ENCODE measurements at regions not wholly inside any gene's neighbourhood (a gene's known extent, or its start where the extent isn't known, plus 50 kb on each side); places are given as distances from the start of the nearest gene placed in this dataset.

DNA sequence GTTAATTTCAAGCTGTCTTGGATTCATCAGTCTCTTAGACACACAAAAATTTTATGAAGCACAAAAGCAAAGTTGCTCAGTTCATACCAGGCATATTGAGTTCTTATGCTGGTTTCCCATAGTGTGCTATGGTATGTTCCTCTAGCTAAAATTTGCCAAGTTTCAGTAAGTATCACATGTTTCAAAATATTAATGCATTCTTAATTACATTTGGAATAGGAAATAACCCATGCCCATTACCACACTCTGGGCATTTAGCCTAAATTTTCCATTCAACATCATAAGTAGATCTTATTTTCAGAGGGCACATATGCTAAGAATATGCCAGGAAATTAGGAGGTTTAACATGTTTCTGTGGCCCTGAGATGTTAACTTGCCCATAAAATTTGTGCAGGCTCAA lies 289.9 kb downstream of the SHOX2 start:
- Histone ChIP-seq H2AFZ (replicated peaks) (no peak overlapping the region), H3K79me2 (ENCODE audit: low read depth) (no peaks in the 10 kb centered on the region)
- peaks cover 3% of the 10 kb centered on the region for H3K27me3 Mint-ChIP-seq (ENCODE audit: insufficient read depth, low read depth)

DNA sequence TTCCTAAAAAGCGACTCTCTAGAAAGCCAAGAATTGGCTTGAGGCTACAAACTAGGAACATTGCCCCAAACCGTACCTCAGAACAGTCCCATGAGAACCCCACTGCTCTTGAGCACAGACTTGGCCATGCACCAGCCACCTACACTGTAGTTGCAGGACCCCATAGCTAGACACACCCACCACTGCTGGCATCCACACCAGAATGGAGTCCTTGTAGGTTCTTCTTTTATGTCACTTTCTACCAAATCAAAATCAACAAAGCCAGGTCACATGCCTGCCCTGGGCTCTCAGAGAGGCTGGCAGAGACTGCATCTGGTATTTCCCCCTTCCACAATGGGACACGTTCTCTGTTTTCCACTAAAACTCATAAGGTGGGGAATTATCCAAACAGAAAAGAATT lies 290.5 kb downstream of the SHOX2 start:
- Histone ChIP-seq H3K79me2 (ENCODE audit: low read depth) (no peaks in the 10 kb centered on the region), H3K4me3 (no peak overlapping the region), H3K36me3 (no peaks in the 10 kb centered on the region), H3K27me3 (no peaks in the 10 kb centered on the region), H3K27ac (no peak overlapping the region), H3F3A (ENCODE audit: low read depth) (no peaks in the 10 kb centered on the region), H4K20me1 (ENCODE audit: low read depth) (no peaks in the 10 kb centered on the region), H3K4me2 (no peak overlapping the region), H2AFZ (replicated peaks) (no peak overlapping the region), H3K4me1 (peaks cover 13% of the 10 kb centered on the region), H3K9me3 (ENCODE audit: low read depth) (no peaks in the 10 kb centered on the region), H3K9ac (no peak overlapping the region)
- Mint-ChIP-seq H3K27ac (no peak overlapping the region), H3K4me1 (no peaks in the 10 kb centered on the region), H3K9me3 (no peaks in the 10 kb centered on the region), H3K27me3 (ENCODE audit: insufficient read depth, low read depth) (peaks cover 2% of the 10 kb centered on the region), H3K36me3 (no peaks in the 10 kb centered on the region), H3K4me3 (no peak overlapping the region)
- no peak for DNase-seq (ENCODE audit: low spot score)
- TF ChIP-seq EZH2 (IDR thresholded peaks at IDR 0.05) (no peak), CTCF (IDR thresholded peaks at IDR 0.05) (no peak)

More for the DNA sequence above, 289.9 kb downstream of the SHOX2 start:
- Mint-ChIP-seq H3K4me3 (no peak overlapping the region), H3K27ac (no peak overlapping the region), H3K9me3 (no peaks in the 10 kb centered on the region), H3K4me1 (no peaks in the 10 kb centered on the region), H3K36me3 (no peaks in the 10 kb centered on the region)
- Histone ChIP-seq H4K20me1 (ENCODE audit: low read depth) (no peaks in the 10 kb centered on the region), H3K27me3 (no peaks in the 10 kb centered on the region), H3K36me3 (no peaks in the 10 kb centered on the region), H3F3A (ENCODE audit: low read depth) (no peaks in the 10 kb centered on the region), H3K9me3 (ENCODE audit: low read depth) (no peaks in the 10 kb centered on the region), H3K27ac (no peak overlapping the region), H3K4me1 (peaks cover 13% of the 10 kb centered on the region), H3K4me3 (no peak overlapping the region), H3K9ac (no peak overlapping the region), H3K4me2 (no peak overlapping the region)
- TF ChIP-seq EZH2phosphoT487 (IDR thresholded peaks at IDR 0.05) (no peak), CTCF (IDR thresholded peaks at IDR 0.05) (no peak), EZH2 (IDR thresholded peaks at IDR 0.05) (no peak)
- DNase-seq (ENCODE audit: low spot score): no peak

DNA sequence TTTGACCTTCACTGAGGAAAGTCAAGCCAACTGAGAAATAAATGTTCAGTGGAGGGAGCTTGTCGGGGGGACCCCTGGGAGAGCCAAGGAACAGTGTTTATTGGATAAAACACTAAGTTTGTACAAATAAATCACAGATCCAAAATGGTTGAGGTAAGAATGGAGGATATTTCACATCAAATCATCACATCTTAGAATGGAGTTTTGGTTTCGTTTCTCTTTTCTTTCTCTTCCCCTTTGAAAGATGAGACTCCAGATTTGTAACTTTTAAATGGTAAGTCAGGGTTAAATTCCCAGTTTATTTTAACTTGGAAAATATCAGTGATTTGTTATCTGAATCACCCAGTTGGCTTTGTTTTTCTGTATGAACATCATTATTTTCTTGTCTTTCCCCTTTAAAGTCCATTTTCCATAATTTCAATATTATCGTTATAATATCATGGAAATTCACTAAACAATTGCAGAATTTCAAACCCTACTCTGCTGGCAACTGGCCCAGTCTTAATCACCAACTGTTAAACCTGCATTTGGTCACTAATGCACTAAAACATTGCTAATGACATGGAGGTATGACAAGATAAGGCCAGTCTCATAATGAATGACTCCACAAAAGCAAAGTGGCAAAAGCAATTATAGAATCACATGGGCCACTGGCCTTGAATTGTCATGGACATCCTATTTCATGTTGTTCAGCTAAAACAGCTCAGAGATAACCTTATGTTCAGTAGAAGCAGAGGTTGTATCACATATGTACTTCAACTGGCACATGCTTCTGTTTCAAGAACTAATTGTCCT lies 295.1 kb downstream of the SHOX2 start:
- Mint-ChIP-seq H3K27ac (no peak overlapping the region), H3K9me3 (no peaks in the 10 kb centered on the region), H3K4me3 (no peak overlapping the region), H3K36me3 (no peaks in the 10 kb centered on the region), H3K4me1 (no peaks in the 10 kb centered on the region), H3K27me3 (ENCODE audit: insufficient read depth, low read depth) (peaks cover 3% of the 10 kb centered on the region)
- H4K20me1 ChIP-seq (ENCODE audit: low read depth): no peaks in the 10 kb centered on the region
- H3K9ac ChIP-seq: no peak overlapping the region
- no peak overlapping the region for H2AFZ ChIP-seq (replicated peaks)
- H3K79me2 ChIP-seq (ENCODE audit: low read depth): no peaks in the 10 kb centered on the region
- no peaks in the 10 kb centered on the region for H3F3A ChIP-seq (ENCODE audit: low read depth)
- DNase-seq (ENCODE audit: low spot score): no peak
- H3K27me3 ChIP-seq: no peaks in the 10 kb centered on the region
- no peak overlapping the region for H3K4me3 ChIP-seq
- no peaks in the 10 kb centered on the region for H3K36me3 ChIP-seq
- no peak overlapping the region for H3K4me2 ChIP-seq
- H3K9me3 ChIP-seq (ENCODE audit: low read depth): no peaks in the 10 kb centered on the region
- no peak for TF ChIP-seq EZH2phosphoT487 (IDR thresholded peaks at IDR 0.05)
- TF ChIP-seq EZH2 (IDR thresholded peaks at IDR 0.05): no peak
- TF ChIP-seq CTCF (IDR thresholded peaks at IDR 0.05): no peak
- H3K4me1 ChIP-seq: no peaks in the 10 kb centered on the region
- H3K27ac ChIP-seq: no peak overlapping the region

Measured in neural progenitor cell (in vitro differentiated cells).